ENCODE measurements at regions not wholly inside any gene's neighbourhood (a gene's known extent, or its start where the extent isn't known, plus 50 kb on each side); places are given as distances from the start of the nearest gene placed in this dataset.

GRCh38 chr3:35946854-35947515 is 307.7 kb downstream of the ARPP21 start:
- no peak for DNase-seq (ENCODE audit: low read depth)

GRCh38 chr3:35950021-35950420 is 310.7 kb downstream of the ARPP21 start:
- DNase-seq (ENCODE audit: low read depth) = no peak

GRCh38 chr3:35954413-35954812 is 315.1 kb downstream of the ARPP21 start:
- no peak for DNase-seq (ENCODE audit: low read depth)

- DNase-seq (ENCODE audit: low read depth) = peak; percentile 10
Measured at GRCh38 chr3:35965908-35966307, 326.6 kb downstream of the ARPP21 start.

GRCh38 chr3:35966629-35967464 is 327.5 kb downstream of the ARPP21 start:
- DNase-seq (ENCODE audit: low read depth) = no peak

- DNase-seq (ENCODE audit: low read depth) = no peak
Measured at GRCh38 chr3:35968043-35968622, 328.8 kb downstream of the ARPP21 start.

- no peak for DNase-seq (ENCODE audit: low read depth)
Measured at GRCh38 chr3:35969406-35969805, 330.1 kb downstream of the ARPP21 start.

GRCh38 chr3:35970793-35971192 is 331.5 kb downstream of the ARPP21 start:
- no peak for DNase-seq (ENCODE audit: low read depth)

GRCh38 chr3:35971686-35972085 is 332.4 kb downstream of the ARPP21 start:
- DNase-seq (ENCODE audit: low read depth) = no peak

- no peak for DNase-seq (ENCODE audit: low read depth)
Measured at GRCh38 chr3:35974872-35975271, 335.5 kb downstream of the ARPP21 start.

- DNase-seq (ENCODE audit: low read depth) = no peak
Measured at GRCh38 chr3:35986161-35986560, 346.8 kb downstream of the ARPP21 start.

GRCh38 chr3:35987386-35987785 is 348.1 kb downstream of the ARPP21 start:
- DNase-seq (ENCODE audit: low read depth) = no peak

- DNase-seq (ENCODE audit: low read depth) = no peak
Measured at GRCh38 chr3:35992041-35992440, 352.7 kb downstream of the ARPP21 start.

- DNase-seq (ENCODE audit: low read depth) = no peak
Measured at GRCh38 chr3:36011791-36012190, 368.5 kb upstream of the STAC start.

GRCh38 chr3:36013425-36013824 is 366.9 kb upstream of the STAC start:
- DNase-seq (ENCODE audit: low read depth) = no peak

GRCh38 chr3:36025232-36025631 is 355.1 kb upstream of the STAC start:
- no peak for DNase-seq (ENCODE audit: low read depth)

GRCh38 chr3:36032180-36033047 is 347.9 kb upstream of the STAC start:
- no peak for DNase-seq (ENCODE audit: low read depth)

- DNase-seq (ENCODE audit: low read depth) = no peak
Measured at GRCh38 chr3:36058404-36059030, 321.8 kb upstream of the STAC start.

GRCh38 chr3:36060950-36061349 is 319.4 kb upstream of the STAC start:
- DNase-seq (ENCODE audit: low read depth) = no peak

- DNase-seq (ENCODE audit: low read depth) = no peak
Measured at GRCh38 chr3:36063992-36064391, 316.3 kb upstream of the STAC start.

GRCh38 chr3:36065321-36065720 is 315.0 kb upstream of the STAC start:
- no peak for DNase-seq (ENCODE audit: low read depth)

GRCh38 chr3:36075491-36075890 is 304.8 kb upstream of the STAC start:
- DNase-seq (ENCODE audit: low read depth) = no peak

All from GM04504 (cell line).